ENCODE measurements at regions not wholly inside any gene's neighbourhood (a gene's known extent, or its start where the extent isn't known, plus 50 kb on each side); places are given as distances from the start of the nearest gene placed in this dataset.
"Not testable (repeated sequence)": the region's sequence is repeated elsewhere in the genome, so short reads cannot be mapped to it uniquely, and the experiment has no call there.

GRCh38 chr18:67126751-67127150 lies 389.8 kb downstream of the DSEL start:
- not testable (repeated sequence) for DNase-seq

- DNase-seq = no peak
These were observed 392.6 kb downstream of the DSEL start for GRCh38 chr18:67123901-67124300.

GRCh38 chr18:67117804-67118203 lies 398.7 kb downstream of the DSEL start:
- no peak for DNase-seq

- no peak for DNase-seq
These were observed 407.0 kb downstream of the DSEL start for GRCh38 chr18:67109535-67109934.

- no peak for DNase-seq
These were observed 407.6 kb downstream of the DSEL start for GRCh38 chr18:67108894-67109293.

GRCh38 chr18:67104700-67105284 lies 411.7 kb downstream of the DSEL start:
- DNase-seq = no peak

- no peak for DNase-seq
These were observed 422.4 kb downstream of the DSEL start for GRCh38 chr18:67094123-67094522.

- no peak for DNase-seq
These were observed 424.4 kb downstream of the DSEL start for GRCh38 chr18:67092141-67092540.

- DNase-seq = no peak
These were observed 434.9 kb downstream of the DSEL start for GRCh38 chr18:67081482-67082211.

GRCh38 chr18:67080601-67081000 lies 435.9 kb downstream of the DSEL start:
- no peak for DNase-seq

GRCh38 chr18:67074309-67074708 lies 442.2 kb downstream of the DSEL start:
- no peak for DNase-seq

GRCh38 chr18:67072791-67073190 lies 443.7 kb downstream of the DSEL start:
- no peak for DNase-seq

- no peak for DNase-seq
These were observed 447.9 kb downstream of the DSEL start for GRCh38 chr18:67068608-67069007.

- no peak for DNase-seq
These were observed 443.4 kb upstream of the CDH19 start for GRCh38 chr18:67047334-67047733.

- no peak for DNase-seq
These were observed 439.4 kb upstream of the CDH19 start for GRCh38 chr18:67043276-67043675.

- DNase-seq = no peak
These were observed 437.4 kb upstream of the CDH19 start for GRCh38 chr18:67041334-67041733.

GRCh38 chr18:67035026-67035425 lies 431.1 kb upstream of the CDH19 start:
- no peak for DNase-seq

- no peak for DNase-seq
These were observed 419.2 kb upstream of the CDH19 start for GRCh38 chr18:67023059-67023458.

GRCh38 chr18:67010919-67011318 lies 407.0 kb upstream of the CDH19 start:
- no peak for DNase-seq

- DNase-seq = no peak
These were observed 404.1 kb upstream of the CDH19 start for GRCh38 chr18:67007999-67008398.

- DNase-seq = no peak
These were observed 403.2 kb upstream of the CDH19 start for GRCh38 chr18:67007085-67007484.

- DNase-seq = no peak
These were observed 397.2 kb upstream of the CDH19 start for GRCh38 chr18:67001052-67001451.

GRCh38 chr18:66999003-66999402 lies 395.1 kb upstream of the CDH19 start:
- no peak for DNase-seq

GRCh38 chr18:66995270-66995669 lies 391.4 kb upstream of the CDH19 start:
- no peak for DNase-seq

GRCh38 chr18:66994790-66995189 lies 390.9 kb upstream of the CDH19 start:
- no peak for DNase-seq

Data from activated T-cell treated with anti-CD3 and anti-CD28 coated beads for 4 hours (primary cell).